H9 (cell line): ENCODE measurements at regions not wholly inside any gene's neighbourhood (a gene's known extent, or its start where the extent isn't known, plus 50 kb on each side); places are given as distances from the start of the nearest gene placed in this dataset.

ENCODE experiments used
- DNase-seq: peaks from one replicate; pipeline ENCODE4 v3.0.0-alpha.2; 2017
- H2AFZ ChIP-seq: one replicate; pipeline ENCODE4 v1.6.1; 2013; ENCODE audit warnings: mild to moderate bottlenecking, low read length, control low read depth, moderate library complexity
- H2AK5ac ChIP-seq: 2 replicates; pipeline ENCODE4 v1.6.1; 2013; ENCODE audit warnings: low read length, control low read depth, mixed read lengths; ENCODE audit not compliant: insufficient read length
- H2BK120ac ChIP-seq: one replicate; pipeline ENCODE4 v1.6.1; 2013; ENCODE audit warnings: low read depth, mild to moderate bottlenecking, low read length, control low read depth, inconsistent platforms; ENCODE audit not compliant: poor library complexity, severe bottlenecking
- H2BK12ac ChIP-seq: 2 replicates; pipeline ENCODE4 v1.6.1; 2013; ENCODE audit warnings: low read length, control low read depth, mixed read lengths, low read depth; ENCODE audit not compliant: insufficient read length
- H2BK15ac ChIP-seq: 2 replicates; pipeline ENCODE4 v1.6.1; 2013; ENCODE audit warnings: low read depth, low read length, control low read depth
- H2BK20ac ChIP-seq: one replicate; pipeline ENCODE4 v1.6.1; 2013; ENCODE audit warnings: low read depth, mild to moderate bottlenecking, low read length, control low read depth, inconsistent platforms; ENCODE audit not compliant: poor library complexity, severe bottlenecking
- H2BK5ac ChIP-seq: 2 replicates; pipeline ENCODE4 v1.6.1; 2013; ENCODE audit warnings: low read length, control low read depth, mixed read lengths; ENCODE audit not compliant: insufficient read length
- H3K14ac ChIP-seq: 2 replicates; pipeline ENCODE4 v1.6.1; 2013; ENCODE audit warnings: low read length, control low read depth; ENCODE audit not compliant: insufficient read depth
- H3K18ac ChIP-seq: 2 replicates; pipeline ENCODE4 v1.6.1; 2013; ENCODE audit warnings: low read depth, mild to moderate bottlenecking, mixed read lengths, low read length, control low read depth; ENCODE audit not compliant: insufficient read length
- H3K23ac ChIP-seq: 2 replicates; pipeline ENCODE4 v1.6.1; 2013; ENCODE audit warnings: low read length, control low read depth, mixed read lengths, low read depth; ENCODE audit not compliant: insufficient read length
- H3K23me2 ChIP-seq: 2 replicates; pipeline ENCODE4 v1.6.1; 2013; ENCODE audit warnings: low read depth, mild to moderate bottlenecking, mixed read lengths, low read length, control low read depth; ENCODE audit not compliant: insufficient read length, poor library complexity, severe bottlenecking
- H3K27ac ChIP-seq: 2 replicates; pipeline ENCODE4 v1.5.1; 2013; ENCODE audit warnings: low read length, control low read depth, mixed read lengths, low read depth; ENCODE audit not compliant: insufficient read length
- H3K27me3 ChIP-seq: 2 replicates; pipeline ENCODE4 v1.6.1; 2013; ENCODE audit warnings: low read length, control low read depth, inconsistent platforms; ENCODE audit not compliant: insufficient read depth
- H3K4ac ChIP-seq: 2 replicates; pipeline ENCODE4 v1.6.1; 2013; ENCODE audit warnings: low read depth, mild to moderate bottlenecking, control low read depth, inconsistent platforms, low read length, moderate library complexity
- H3K4me1 ChIP-seq: 2 replicates; pipeline ENCODE4 v1.6.1; 2013; ENCODE audit warnings: low read length, control low read depth, inconsistent platforms; ENCODE audit not compliant: insufficient read depth
- H3K4me2 ChIP-seq: 2 replicates; pipeline ENCODE4 v1.6.1; 2013; ENCODE audit warnings: low read length, control low read depth, mixed read lengths; ENCODE audit not compliant: insufficient read length, insufficient read depth
- H3K56ac ChIP-seq: 2 replicates; pipeline ENCODE4 v1.6.1; 2013; ENCODE audit warnings: low read depth, mild to moderate bottlenecking, mixed read lengths, low read length, control low read depth; ENCODE audit not compliant: insufficient read length
- H3K79me1 ChIP-seq: 2 replicates; pipeline ENCODE4 v1.6.1; 2013; ENCODE audit warnings: low read depth, mild to moderate bottlenecking, moderate library complexity, low read length, control low read depth, inconsistent platforms; ENCODE audit not compliant: insufficient read depth, poor library complexity, severe bottlenecking
- H3K79me2 ChIP-seq: 2 replicates; pipeline ENCODE4 v1.6.1; 2013; ENCODE audit warnings: low read length, control low read depth, inconsistent platforms; ENCODE audit not compliant: insufficient read depth
- H3K9ac ChIP-seq: 2 replicates; pipeline ENCODE4 v1.6.1; 2013; ENCODE audit warnings: low read length, control low read depth, mixed read lengths; ENCODE audit not compliant: insufficient read length; ENCODE audit errors: extremely low read depth
- H3K9me3 ChIP-seq: one replicate; pipeline ENCODE4 v1.6.1; 2013; ENCODE audit warnings: low read depth, low read length, inconsistent platforms; ENCODE audit not compliant: control insufficient read depth
- H3T11ph ChIP-seq: one replicate; pipeline ENCODE4 v1.6.1; 2013; ENCODE audit warnings: mild to moderate bottlenecking, low read length, control low read depth, inconsistent platforms
- H4K20me1 ChIP-seq: one replicate; pipeline ENCODE4 v1.6.1; 2013; ENCODE audit not compliant: control insufficient read depth, insufficient read length, insufficient read depth
- H4K5ac ChIP-seq: 2 replicates; pipeline ENCODE4 v1.6.1; 2013; ENCODE audit warnings: low read depth, mild to moderate bottlenecking, mixed read lengths, low read length, control low read depth; ENCODE audit not compliant: insufficient read length
- H4K8ac ChIP-seq: replicated peaks from 2 replicates; pipeline ENCODE4 v1.6.1; 2013; ENCODE audit warnings: low read length, control low read depth, mixed read lengths, low read depth; ENCODE audit not compliant: insufficient read length
- H4K91ac ChIP-seq: 2 replicates; pipeline ENCODE4 v1.6.1; 2013; ENCODE audit warnings: low read depth, mild to moderate bottlenecking, moderate library complexity, mixed read lengths, low read length, control low read depth; ENCODE audit not compliant: insufficient read length
- H3K27ac Mint-ChIP-seq, 3 experiments: 2 replicates in 2 of 3; 3 replicates in 1 of 3; pipeline ENCODE4 v1.8.0; 2020 to 2021; ENCODE audit warnings: mixed read lengths in 3 of 3, mild to moderate bottlenecking in 1 of 3, moderate library complexity in 1 of 3
- H3K27me3 Mint-ChIP-seq: 2 replicates; pipeline ENCODE4 v1.8.0; 2021; ENCODE audit warnings: low read depth, mild to moderate bottlenecking, moderate library complexity, mixed read lengths
- H3K36me3 Mint-ChIP-seq, 3 experiments: 2 replicates in 2 of 3; 3 replicates in 1 of 3; pipeline ENCODE4 v1.8.0; 2020 to 2021; ENCODE audit warnings: low read depth in 3 of 3, mixed read lengths in 3 of 3; ENCODE audit not compliant: insufficient read depth in 1 of 3
- H3K4me1 Mint-ChIP-seq, 2 experiments: 2 replicates each; pipeline ENCODE4 v1.8.0; 2020; ENCODE audit warnings: mixed read lengths in 2 of 2
- H3K4me3 Mint-ChIP-seq, 2 experiments: 2 replicates in 1 of 2; 3 replicates in 1 of 2; pipeline ENCODE4 v1.8.0; 2020 to 2021; ENCODE audit warnings: mild to moderate bottlenecking in 2 of 2, mixed read lengths in 2 of 2, moderate library complexity in 1 of 2
- H3K9me3 Mint-ChIP-seq, 2 experiments: 2 replicates in 1 of 2; 3 replicates in 1 of 2; pipeline ENCODE4 v1.8.0; 2020; ENCODE audit warnings: mild to moderate bottlenecking in 2 of 2, mixed read lengths in 2 of 2, moderate library complexity in 1 of 2
- whole genome bisulfite sequencing: extraction: QIAGEN DNeasy Blood & Tissue Kit; methylation state at CpG from one replicate; pipeline ENCODE4 v1.1.7; 2013; ENCODE audit warnings: missing lambda C conversion rate, low lambda C conversion rate, mixed read lengths; ENCODE audit not compliant: insufficient read length; ENCODE audit errors: extremely low coverage; 5-methylcytosine and 5-hydroxymethylcytosine counted together
- TF ChIP-seq, protein P1 (sequence below): fragments of 200-600 bp; sonication (generic); conservative IDR thresholded peaks from 3 replicates; pipeline ENCODE4 v1.8.0; 2021; ENCODE audit warnings: antibody characterized with exemption, mild to moderate bottlenecking

DNA sequence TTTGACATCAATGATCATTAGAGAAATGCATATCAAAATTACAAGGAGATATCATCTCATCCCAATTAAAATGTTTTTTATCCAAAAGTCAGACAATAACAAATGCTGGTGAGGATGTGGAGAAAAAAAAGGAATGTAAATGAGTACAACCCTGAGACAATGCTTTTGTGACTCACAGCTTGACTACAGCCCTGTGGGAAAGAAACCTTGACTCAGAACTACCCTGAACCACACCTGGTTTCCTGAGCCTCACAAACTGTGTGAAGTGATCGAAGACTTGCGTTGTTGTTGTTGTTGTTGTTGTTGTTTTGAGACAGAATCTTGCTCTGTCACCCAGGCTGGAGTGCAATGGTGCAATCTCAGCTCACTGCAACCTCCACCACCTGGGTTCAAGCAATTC is 266.6 kb upstream of the MYT1L start:
- Histone ChIP-seq H2AK5ac (no peak overlapping the region), H3K4ac (no peak overlapping the region), H3K18ac (no peak overlapping the region), H2AFZ (no peak overlapping the region), H4K20me1 (no peaks in the 10 kb centered on the region), H3K9ac (no peak overlapping the region), H2BK12ac (no peak overlapping the region), H3K56ac (no peak overlapping the region), H4K5ac (no peak overlapping the region), H3K9me3 (no peaks in the 10 kb centered on the region), H3K79me2 (no peaks in the 10 kb centered on the region), H2BK5ac (no peak overlapping the region), H3K27me3 (no peaks in the 10 kb centered on the region), H3K4me1 (no peaks in the 10 kb centered on the region; the same call in 1 of the 2 replicates), H3T11ph (no peak overlapping the region), H2BK120ac (no peak overlapping the region), H3K23me2 (no peaks in the 10 kb centered on the region), H3K4me2 (no peak overlapping the region), H2BK20ac (no peak overlapping the region), H4K91ac (no peak overlapping the region), H3K14ac (no peak overlapping the region), H2BK15ac (no peak overlapping the region), H3K79me1 (no peaks in the 10 kb centered on the region), H3K27ac (no peak overlapping the region), H3K23ac (no peak overlapping the region), H4K8ac (no peak overlapping the region)
- Mint-ChIP-seq H3K27me3 (no peaks in the 10 kb centered on the region), H3K4me1 (peaks cover 11 to 12% of the 10 kb centered on the region in 2 experiments), H3K9me3 (peaks cover 9 to 11% of the 10 kb centered on the region in 2 experiments), H3K36me3 (peaks cover 0 to 4% (median 2%) of the 10 kb centered on the region in 3 experiments; a peak in 4 of 7 replicates), H3K27ac (no peak overlapping the region), H3K4me3 (no peak overlapping the region)
- DNase-seq = no peak
- TF ChIP-seq, protein P1, sequence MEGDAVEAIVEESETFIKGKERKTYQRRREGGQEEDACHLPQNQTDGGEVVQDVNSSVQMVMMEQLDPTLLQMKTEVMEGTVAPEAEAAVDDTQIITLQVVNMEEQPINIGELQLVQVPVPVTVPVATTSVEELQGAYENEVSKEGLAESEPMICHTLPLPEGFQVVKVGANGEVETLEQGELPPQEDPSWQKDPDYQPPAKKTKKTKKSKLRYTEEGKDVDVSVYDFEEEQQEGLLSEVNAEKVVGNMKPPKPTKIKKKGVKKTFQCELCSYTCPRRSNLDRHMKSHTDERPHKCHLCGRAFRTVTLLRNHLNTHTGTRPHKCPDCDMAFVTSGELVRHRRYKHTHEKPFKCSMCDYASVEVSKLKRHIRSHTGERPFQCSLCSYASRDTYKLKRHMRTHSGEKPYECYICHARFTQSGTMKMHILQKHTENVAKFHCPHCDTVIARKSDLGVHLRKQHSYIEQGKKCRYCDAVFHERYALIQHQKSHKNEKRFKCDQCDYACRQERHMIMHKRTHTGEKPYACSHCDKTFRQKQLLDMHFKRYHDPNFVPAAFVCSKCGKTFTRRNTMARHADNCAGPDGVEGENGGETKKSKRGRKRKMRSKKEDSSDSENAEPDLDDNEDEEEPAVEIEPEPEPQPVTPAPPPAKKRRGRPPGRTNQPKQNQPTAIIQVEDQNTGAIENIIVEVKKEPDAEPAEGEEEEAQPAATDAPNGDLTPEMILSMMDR = no peak
- WGBS = no CpG with 5 or more reads among the region's 2 CpGs
